GM21447 (cell line): ENCODE measurements at regions not wholly inside any gene's neighbourhood (a gene's known extent, or its start where the extent isn't known, plus 50 kb on each side); places are given as distances from the start of the nearest gene placed in this dataset.

Experiments used
- ATAC-seq: cut with Tn5 transposase; IDR thresholded peaks from one replicate; pipeline ENCODE4 v1.9.1; 2021; ENCODE audit not compliant: unreplicated experiment

- ATAC-seq: no peak
These were observed 469.9 kb downstream of the GBE1 start for GRCh38 chr3:81291586-81291985.

GRCh38 chr3:81289676-81290075 lies 471.8 kb downstream of the GBE1 start:
- ATAC-seq: no peak

DNA sequence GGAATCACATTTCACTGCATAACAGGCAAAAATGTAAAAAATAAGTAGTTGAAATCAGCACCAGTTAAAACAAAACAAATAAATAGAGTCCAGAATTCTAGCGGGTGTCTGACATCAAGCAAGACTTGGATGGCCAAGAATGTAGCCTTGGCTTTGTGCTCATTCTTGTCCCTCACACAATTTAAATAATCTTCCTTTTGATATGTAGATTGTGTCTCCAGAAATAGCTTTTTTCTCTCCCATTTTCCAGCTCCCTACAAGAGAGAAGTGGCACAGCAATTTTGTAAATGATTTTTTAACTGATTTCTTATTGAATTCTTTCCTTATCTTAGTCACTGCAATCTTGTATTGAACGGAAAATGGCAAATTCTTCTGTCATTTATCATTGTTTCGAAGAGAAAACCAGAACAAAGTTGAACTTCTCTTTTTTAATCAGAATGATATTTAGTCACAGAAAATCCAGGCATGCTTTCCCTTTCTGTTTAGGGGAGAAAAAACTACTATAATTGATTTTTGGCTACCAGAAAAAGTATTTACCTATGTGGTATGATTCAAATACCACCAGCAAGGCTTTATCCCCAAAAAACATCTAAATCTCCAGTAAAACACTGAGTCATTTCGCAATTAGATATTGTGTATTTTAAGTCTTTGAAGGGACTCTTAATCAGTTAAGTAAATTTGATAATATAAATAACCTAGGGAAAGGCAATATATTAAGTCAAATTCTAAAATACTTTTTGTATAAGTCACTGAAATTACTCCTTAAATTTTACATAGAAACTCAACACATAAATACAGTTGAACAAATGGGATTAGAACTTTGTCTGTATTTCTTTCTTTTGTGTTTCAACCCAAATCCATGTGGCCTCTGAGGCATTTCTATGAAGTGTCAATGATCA lies 481.7 kb downstream of the GBE1 start:
- no peak for ATAC-seq

DNA sequence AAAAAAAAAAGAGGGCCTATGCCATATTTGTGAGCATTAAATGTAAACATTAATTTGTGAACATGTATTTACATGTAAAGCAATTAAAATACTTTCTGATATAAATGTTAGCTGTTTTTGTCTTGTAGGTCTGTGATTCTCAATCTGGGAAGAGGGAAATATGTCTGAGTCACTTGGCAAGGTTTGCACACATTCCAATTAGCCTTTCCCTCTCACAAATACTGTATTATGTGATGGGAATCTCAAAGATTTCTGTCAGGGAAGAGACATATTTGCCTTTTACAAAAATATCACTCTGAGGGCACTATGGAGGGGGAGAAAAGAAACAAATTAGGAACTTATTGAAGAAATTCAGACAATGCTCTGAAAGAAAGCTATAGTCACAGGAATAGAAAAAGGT lies 483.6 kb downstream of the GBE1 start:
- no peak for ATAC-seq

DNA sequence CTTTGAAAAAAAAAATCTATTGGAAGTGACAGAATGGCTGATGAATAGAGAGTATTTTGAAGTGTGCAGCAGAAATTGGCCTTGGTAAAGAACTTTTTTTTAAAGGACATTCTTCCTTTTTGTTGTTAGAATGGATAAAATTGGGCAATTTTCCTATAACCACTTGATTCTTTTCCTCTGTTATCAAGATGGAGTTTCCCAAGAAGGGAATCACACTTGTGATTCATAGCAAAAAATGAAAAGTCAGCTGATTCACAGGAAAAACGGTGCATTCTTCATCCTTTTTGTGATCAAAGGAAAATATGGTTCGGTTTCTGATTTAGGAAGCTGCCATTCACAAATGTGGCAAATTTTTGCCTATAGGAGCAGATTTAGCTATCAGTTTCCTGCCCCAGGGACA lies 486.8 kb downstream of the GBE1 start:
- ATAC-seq: no peak

- ATAC-seq: peak; percentile 96
These were observed 490.7 kb downstream of the GBE1 start for GRCh38 chr3:81270603-81271379.

DNA sequence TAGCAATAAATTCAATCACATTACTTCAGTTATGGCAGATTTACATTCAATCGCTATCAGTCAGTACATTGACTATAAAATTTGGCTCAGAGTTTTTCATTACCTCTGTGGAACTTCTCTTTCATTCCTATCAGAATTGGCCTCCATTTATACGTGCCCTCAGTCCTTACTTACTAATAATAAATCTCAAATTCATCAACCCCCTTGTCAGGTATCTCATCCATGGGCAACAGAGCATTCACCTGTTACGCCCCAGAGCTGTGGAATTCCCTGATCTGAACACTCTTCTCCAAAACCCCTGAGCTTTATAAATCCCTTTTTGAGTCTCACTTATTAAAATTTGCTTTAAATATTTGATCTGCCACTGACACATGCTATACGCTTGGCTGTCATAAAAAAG lies 492.9 kb downstream of the GBE1 start:
- ATAC-seq: no peak

DNA sequence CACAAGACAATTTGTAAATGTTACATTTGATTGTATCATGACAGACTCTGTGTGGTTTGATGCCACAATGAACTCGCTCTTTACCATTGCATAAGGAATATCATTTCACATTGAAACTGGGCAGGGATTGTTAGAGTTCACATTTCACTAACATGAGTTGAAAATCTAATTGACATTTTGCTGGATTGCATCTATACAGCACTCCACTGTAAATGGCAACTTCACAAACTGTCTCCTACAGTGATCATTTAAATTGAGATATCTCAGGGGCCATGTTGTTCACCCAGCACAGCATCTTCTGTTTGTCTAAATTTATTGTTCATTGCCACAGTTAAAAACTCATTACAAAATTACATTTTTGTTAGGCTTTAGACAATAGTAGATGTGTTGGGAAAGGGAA lies 499.4 kb downstream of the GBE1 start:
- no peak for ATAC-seq

DNA sequence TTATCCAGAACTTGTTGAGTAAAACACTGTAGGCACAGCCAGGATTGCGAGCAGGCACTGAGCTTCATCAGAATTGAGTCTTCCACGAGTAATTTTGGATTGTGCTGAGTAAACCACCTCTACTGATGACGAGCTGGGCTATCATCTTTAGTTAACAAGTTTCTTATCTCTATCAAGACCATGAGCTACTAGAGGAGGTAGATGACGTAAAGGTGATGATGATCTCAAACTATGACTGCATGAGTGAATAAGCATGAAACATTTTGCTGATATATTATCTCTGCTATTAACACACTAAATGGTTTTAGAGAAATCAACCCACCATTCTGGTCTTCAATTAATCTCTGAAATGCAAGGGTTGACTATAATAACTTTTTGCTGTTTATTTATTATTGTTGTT lies 506.0 kb downstream of the GBE1 start:
- no peak for ATAC-seq

DNA sequence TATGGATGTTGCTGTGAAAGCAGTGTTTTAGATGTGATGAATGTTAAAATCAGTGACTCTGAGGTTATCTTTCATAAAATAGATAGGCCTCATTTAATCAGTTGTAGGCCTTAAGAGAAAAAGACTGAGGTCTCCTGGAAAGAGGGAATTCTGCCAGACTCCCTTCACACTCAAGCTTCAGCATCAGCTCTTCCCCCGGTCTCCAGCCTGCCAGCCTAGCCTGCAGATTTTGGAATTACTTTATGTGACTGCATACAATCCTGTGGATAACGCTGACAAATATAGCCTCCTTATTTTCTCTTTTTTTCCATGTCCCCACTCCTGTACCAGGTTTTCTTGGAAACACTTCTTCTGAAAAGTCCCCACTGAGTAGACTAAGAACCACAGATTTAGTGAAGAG lies 510.3 kb downstream of the GBE1 start:
- no peak for ATAC-seq

DNA sequence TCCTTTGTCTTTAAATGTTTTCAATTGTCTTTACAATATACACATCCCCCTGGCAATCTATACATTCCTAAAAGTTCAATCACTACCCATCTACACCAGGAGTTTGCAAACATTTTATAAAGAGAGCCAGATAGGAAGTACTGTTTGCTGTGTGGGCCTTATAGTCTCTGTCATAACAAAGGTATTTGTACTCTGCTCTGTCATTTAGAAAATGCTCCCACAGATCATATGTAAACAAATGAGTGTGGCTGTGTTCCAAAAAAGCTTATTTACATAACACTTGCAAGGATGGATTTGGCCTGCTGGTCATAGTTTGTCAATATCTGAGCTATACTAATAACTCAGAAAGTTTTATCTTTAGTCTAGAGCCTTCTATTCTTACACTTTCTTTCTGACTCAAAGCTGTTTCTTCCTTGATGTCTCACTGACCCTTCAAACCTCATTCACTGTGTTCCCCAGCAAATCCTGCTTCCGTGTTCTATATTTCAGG lies 511.9 kb downstream of the GBE1 start:
- peak; percentile 71 for ATAC-seq

DNA sequence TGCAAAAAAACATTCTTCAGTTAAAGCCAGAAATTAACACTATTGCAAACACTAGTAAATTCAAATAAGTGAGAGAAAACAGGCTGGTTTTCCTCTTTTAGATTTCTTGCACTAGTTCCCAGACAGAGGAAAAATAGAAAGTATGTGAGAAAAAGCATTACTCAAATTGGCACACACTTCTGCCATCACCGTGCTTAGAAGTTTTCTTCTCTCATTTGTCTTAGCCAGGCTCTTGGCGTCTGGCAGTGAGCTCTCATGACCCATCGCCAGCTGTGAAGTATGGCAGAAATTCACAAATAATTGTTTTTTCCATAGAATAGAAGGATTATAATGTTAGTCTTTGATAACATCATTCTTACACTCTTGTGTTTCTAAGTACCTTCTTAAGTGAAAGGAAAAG lies 515.9 kb downstream of the GBE1 start:
- no peak for ATAC-seq

GRCh38 chr3:81245043-81245442 lies 516.4 kb downstream of the GBE1 start:
- ATAC-seq: no peak

DNA sequence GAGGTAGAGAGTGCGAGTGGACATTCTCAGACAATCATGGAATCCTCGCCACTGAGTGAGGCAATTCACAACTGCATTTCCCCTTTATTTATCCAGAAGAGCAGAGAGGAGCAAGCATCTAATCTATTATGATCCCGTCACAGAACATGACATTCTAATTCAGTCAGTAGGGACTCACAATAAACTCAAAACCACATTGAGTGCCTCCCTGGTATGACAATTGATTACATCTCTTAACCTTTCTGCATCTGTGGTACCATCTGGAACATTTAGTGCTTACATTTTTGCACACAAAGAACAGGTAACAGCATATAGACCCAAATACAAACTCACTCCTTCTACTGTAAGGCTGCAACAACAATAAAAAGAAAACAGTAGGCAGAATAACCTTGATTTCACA lies 517.2 kb downstream of the GBE1 start:
- no peak for ATAC-seq

DNA sequence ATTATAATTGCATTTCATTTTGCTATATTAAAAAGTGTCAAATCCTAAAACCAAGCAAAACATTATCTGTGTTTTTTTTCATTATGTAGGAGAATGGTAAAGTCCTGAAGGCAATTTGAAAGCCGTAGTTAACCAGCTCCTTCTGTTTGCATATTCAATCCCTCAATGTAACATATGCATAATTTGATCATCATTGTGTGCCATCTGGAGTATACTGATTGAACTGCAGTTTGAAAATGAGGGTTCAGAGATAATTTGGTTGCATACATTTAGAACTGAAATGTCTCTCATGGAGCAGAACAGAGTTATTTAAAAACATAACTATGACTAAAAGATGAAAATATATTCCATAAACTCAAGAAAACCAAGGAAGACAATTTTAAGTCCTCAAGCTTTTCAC lies 518.6 kb downstream of the GBE1 start:
- no peak for ATAC-seq

DNA sequence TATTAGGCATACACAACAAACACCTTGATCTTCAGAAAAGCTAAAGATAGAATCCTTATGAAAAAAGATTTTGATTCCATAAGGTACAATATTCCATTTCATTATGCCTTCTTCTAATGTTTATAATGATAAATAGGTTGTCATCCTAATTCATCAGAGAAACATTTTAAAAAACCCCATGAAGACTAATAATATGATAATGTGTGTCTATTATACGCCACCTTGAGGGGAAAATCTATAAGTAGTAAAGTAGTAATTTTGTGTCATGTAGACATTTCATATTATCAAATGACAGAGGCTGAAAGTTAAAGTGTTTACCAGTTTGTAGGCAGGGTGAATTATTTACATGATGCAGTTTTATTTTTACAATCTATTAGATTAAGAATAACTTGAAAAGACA lies 524.3 kb downstream of the GBE1 start:
- no peak for ATAC-seq

DNA sequence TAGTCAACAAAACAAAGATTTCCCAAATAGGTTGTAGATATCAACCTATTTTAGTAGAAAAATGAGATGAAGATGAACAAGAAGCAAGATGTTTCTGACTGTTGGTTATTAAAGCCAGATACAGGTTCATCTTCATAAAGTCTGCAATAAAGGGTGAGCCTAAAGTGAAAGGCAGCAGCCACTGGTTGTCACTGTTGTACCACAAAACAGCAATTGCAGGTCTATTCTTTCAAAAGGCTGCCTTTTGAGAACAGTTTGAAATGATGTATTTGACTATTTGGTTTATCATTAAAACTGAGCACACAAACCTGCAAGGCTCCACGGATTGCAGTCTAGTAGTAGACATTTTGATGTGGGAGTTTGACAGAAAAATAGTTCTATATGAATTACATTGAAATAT lies 543.4 kb downstream of the GBE1 start:
- no peak for ATAC-seq

- no peak for ATAC-seq
These were observed 544.3 kb downstream of the GBE1 start for GRCh38 chr3:81217101-81217500.

GRCh38 chr3:81216192-81216591 lies 545.3 kb downstream of the GBE1 start:
- ATAC-seq: no peak

DNA sequence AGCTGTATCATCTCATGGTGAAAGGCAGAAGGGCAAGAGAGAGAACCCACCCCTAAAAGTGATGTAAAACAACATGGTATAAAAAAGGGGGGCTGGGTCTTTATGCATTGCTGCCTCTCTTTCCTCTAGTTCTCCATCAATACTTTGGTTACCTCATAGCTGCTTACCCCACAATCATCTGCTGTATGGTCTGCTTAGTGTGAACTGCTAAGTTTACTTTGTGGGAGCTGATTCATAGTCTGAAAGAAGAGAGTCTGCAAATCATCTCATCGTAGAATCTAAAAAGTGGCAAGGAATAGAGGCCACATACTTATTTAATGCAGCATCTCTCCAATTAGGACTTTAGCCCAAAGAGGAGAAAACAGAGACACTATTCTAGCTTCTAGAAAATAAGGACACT lies 546.8 kb downstream of the GBE1 start:
- no peak for ATAC-seq

- ATAC-seq: no peak
These were observed 561.9 kb downstream of the GBE1 start for GRCh38 chr3:81199587-81199986.

GRCh38 chr3:81198756-81199155 lies 562.7 kb downstream of the GBE1 start:
- ATAC-seq: no peak
